HG03103 (cell line): ENCODE measurements at regions not wholly inside any gene's neighbourhood (a gene's known extent, or its start where the extent isn't known, plus 50 kb on each side); places are given as distances from the start of the nearest gene placed in this dataset.
"Not testable (repeated sequence)": the region's sequence is repeated elsewhere in the genome, so short reads cannot be mapped to it uniquely, and the experiment has no call there.

ENCODE experiments used
- ATAC-seq: cut with Tn5 transposase; IDR thresholded peaks from one replicate; pipeline ENCODE4 v1.9.1; 2021; ENCODE audit warnings: low read depth; ENCODE audit not compliant: unreplicated experiment

- no peak for ATAC-seq
These were observed 550.0 kb downstream of the TMX3 start for GRCh38 chr18:68164909-68165308.

GRCh38 chr18:68153821-68154220, 561.1 kb downstream of the TMX3 start:
- not testable (repeated sequence) for ATAC-seq

GRCh38 chr18:68152770-68153169, 562.1 kb downstream of the TMX3 start:
- ATAC-seq: no peak

GRCh38 chr18:68150961-68151360, 563.9 kb downstream of the TMX3 start:
- no peak for ATAC-seq

GRCh38 chr18:68148863-68149262, 566.0 kb downstream of the TMX3 start:
- ATAC-seq: no peak

- ATAC-seq: no peak
These were observed 567.2 kb downstream of the TMX3 start for GRCh38 chr18:68147728-68148127.

GRCh38 chr18:68121826-68122225, 593.1 kb downstream of the TMX3 start:
- ATAC-seq: no peak

- ATAC-seq: no peak
These were observed 593.6 kb downstream of the TMX3 start for GRCh38 chr18:68121308-68121707.

GRCh38 chr18:68114989-68115388, 598.5 kb upstream of the DSEL start:
- ATAC-seq: no peak

GRCh38 chr18:68104036-68104435, 587.5 kb upstream of the DSEL start:
- no peak for ATAC-seq

- no peak for ATAC-seq
These were observed 587.0 kb upstream of the DSEL start for GRCh38 chr18:68103561-68103960.

GRCh38 chr18:68102117-68102516, 585.6 kb upstream of the DSEL start:
- ATAC-seq: no peak

- no peak for ATAC-seq
These were observed 582.1 kb upstream of the DSEL start for GRCh38 chr18:68098655-68099054.

- ATAC-seq: no peak
These were observed 570.0 kb upstream of the DSEL start for GRCh38 chr18:68086481-68086880.

- no peak for ATAC-seq
These were observed 568.7 kb upstream of the DSEL start for GRCh38 chr18:68085251-68085650.

GRCh38 chr18:68083776-68084175, 567.3 kb upstream of the DSEL start:
- no peak for ATAC-seq

GRCh38 chr18:68083131-68083530, 566.6 kb upstream of the DSEL start:
- no peak for ATAC-seq

GRCh38 chr18:68072744-68073143, 556.2 kb upstream of the DSEL start:
- ATAC-seq: no peak

GRCh38 chr18:68060871-68061270, 544.4 kb upstream of the DSEL start:
- ATAC-seq: no peak

- no peak for ATAC-seq
These were observed 540.4 kb upstream of the DSEL start for GRCh38 chr18:68056936-68057335.

GRCh38 chr18:68054669-68055068, 538.1 kb upstream of the DSEL start:
- no peak for ATAC-seq

- ATAC-seq: no peak
These were observed 536.8 kb upstream of the DSEL start for GRCh38 chr18:68053290-68053689.

GRCh38 chr18:68041327-68041726, 524.8 kb upstream of the DSEL start:
- ATAC-seq: no peak
